ENCODE measurements at regions not wholly inside any gene's neighbourhood (a gene's known extent, or its start where the extent isn't known, plus 50 kb on each side); places are given as distances from the start of the nearest gene placed in this dataset.
A peak's percentile ranks its signal among the peaks of the same experiment; 100 is the strongest.

DNA sequence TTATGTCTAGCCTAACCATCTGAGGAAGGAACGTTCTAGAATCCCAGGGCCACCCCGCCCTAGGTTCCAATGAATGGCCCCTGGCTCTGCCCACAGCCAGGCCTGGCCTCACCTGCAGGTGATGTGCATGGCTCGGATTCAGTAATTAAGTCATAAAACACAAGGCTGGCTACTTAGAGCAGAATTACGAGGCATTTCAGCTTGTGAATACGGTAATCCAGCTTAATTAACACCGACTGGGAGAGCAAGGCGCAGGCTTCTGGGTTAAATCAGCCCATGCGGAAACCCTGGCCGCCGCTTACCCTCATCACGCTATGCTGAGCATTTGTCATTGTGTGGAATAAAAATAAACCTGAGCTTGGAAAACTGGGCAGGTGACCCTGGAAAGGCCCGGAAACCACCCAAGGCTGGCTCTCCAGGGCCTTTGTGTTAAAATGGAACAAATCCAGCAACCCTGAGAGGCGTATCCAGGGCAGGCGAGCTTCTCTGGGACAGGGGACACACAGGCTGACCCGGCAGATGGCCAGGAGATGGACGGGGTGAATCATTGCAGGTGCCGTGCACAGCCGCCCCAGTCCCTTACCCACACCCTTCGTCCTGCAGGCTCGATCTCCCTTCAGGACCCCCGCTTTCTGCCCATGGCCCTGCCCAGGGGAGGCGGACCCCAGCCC is 220.2 kb downstream of the CTTN start:
- TF ChIP-seq, protein P1, sequence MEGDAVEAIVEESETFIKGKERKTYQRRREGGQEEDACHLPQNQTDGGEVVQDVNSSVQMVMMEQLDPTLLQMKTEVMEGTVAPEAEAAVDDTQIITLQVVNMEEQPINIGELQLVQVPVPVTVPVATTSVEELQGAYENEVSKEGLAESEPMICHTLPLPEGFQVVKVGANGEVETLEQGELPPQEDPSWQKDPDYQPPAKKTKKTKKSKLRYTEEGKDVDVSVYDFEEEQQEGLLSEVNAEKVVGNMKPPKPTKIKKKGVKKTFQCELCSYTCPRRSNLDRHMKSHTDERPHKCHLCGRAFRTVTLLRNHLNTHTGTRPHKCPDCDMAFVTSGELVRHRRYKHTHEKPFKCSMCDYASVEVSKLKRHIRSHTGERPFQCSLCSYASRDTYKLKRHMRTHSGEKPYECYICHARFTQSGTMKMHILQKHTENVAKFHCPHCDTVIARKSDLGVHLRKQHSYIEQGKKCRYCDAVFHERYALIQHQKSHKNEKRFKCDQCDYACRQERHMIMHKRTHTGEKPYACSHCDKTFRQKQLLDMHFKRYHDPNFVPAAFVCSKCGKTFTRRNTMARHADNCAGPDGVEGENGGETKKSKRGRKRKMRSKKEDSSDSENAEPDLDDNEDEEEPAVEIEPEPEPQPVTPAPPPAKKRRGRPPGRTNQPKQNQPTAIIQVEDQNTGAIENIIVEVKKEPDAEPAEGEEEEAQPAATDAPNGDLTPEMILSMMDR (IDR thresholded peaks at IDR 0.05): no peak
- Histone ChIP-seq H3K9me3 (peaks cover 10% of the 10 kb centered on the region), H3K4me1 (ENCODE audit: low read depth) (peaks cover 13% of the 10 kb centered on the region), H3K4me3 (no peak overlapping the region), H3K36me3 (ENCODE audit: low read depth) (no peaks in the 10 kb centered on the region)
- DNase-seq: peak; percentile 67 to 76 (median 75)
- intact Hi-C loops (cut with DNase I, micrococcal nuclease): no loop called here
- peak; percentile 95 for ATAC-seq

DNA sequence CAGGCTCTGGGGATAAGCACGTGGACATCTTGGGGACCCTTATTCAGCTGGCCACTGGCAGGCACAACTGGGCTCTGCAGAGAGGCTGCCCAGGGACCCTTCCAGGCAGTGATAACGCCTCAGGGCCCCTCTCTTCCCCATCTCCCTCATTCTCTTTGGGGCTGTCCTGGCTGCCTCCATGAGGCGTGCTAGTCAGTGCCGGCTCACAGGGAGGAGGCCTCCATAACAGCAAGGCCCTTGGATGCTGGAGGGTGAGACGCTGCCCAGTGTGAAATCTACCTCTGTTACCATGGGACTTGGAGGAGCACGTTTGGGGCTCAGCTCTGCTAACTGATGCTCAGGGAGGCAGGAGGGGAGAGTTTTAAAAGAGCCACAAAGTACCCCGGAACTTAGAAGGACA is 221.3 kb downstream of the CTTN start:
- ATAC-seq (no peak), DNase-seq (no peak)
- Histone ChIP-seq H3K4me1 (ENCODE audit: low read depth) (peaks cover 17% of the 10 kb centered on the region), H3K36me3 (ENCODE audit: low read depth) (no peaks in the 10 kb centered on the region), H3K4me3 (no peak overlapping the region), H3K9me3 (peaks cover 10% of the 10 kb centered on the region)
- intact Hi-C loops (cut with DNase I, micrococcal nuclease): no loop called here
- TF ChIP-seq, protein P1 (IDR thresholded peaks at IDR 0.05): no peak

DNA sequence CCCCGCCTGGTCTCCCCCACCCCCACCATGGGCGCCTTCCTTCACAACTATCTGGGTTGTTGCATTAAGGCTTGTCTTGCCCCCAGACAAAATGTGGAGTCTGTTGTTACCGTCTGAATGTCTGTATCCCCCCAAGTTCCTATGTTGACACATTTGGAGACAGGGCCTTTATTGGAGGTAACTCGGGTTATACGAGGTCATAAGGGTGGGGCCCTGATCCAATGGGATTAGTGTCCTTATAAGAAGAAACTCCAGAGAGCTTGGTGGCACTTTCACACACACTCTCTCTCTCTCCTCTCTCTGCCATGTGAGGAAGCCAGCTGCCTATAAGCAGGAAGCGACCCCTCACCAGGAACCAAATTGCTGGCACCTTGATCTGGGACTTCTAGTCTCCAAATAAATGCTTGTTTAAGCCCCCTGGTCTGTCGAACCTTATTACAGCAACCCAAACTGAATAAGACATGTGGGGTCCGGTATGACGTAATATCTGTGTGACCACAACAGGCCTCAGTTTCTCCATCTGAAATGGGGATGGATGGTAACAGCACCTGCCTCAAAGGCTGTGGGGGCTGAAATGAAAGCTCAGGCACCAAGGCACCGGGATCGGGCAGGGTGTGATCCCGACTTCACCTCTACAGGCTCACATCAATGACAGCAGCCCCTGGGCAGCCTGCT is 222.3 kb downstream of the CTTN start:
- Histone ChIP-seq H3K4me1 (ENCODE audit: low read depth) (peaks cover 17% of the 10 kb centered on the region), H3K9me3 (peaks cover 4% of the 10 kb centered on the region), H3K36me3 (ENCODE audit: low read depth) (no peaks in the 10 kb centered on the region), H3K4me3 (no peak overlapping the region)
- no peak for ATAC-seq
- no peak for DNase-seq
- intact Hi-C loops (cut with DNase I, micrococcal nuclease): no loop called here
- TF ChIP-seq, protein P1 (IDR thresholded peaks at IDR 0.05): no peak

DNA sequence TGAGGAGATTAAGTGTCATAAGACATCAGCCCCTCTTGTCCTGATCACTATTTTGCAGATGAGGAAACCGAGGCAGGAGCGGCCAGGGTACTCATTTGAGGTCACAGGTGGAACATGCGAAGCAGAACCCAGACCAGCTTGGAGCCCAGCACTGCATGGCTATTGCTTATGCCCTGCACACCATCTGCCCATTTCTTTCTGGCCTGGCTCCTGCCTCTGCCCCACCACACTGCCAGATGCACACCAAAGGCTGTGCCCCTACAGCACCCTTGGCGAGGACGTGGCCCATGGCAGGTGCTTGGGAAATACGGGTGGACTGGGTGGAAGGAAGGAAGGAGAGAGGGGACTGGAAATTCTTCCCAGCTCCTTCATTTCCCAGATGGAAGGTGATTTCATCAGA is 222.9 kb downstream of the CTTN start:
- H3K4me3 ChIP-seq: no peak overlapping the region
- no peak for ATAC-seq
- TF ChIP-seq, protein P1 (IDR thresholded peaks at IDR 0.05): no peak
- H3K9me3 ChIP-seq: no peaks in the 10 kb centered on the region
- DNase-seq: no peak
- peaks cover 17% of the 10 kb centered on the region for H3K4me1 ChIP-seq (ENCODE audit: low read depth)
- no peaks in the 10 kb centered on the region for H3K36me3 ChIP-seq (ENCODE audit: low read depth)
- intact Hi-C loops (cut with DNase I, micrococcal nuclease): no loop called here

DNA sequence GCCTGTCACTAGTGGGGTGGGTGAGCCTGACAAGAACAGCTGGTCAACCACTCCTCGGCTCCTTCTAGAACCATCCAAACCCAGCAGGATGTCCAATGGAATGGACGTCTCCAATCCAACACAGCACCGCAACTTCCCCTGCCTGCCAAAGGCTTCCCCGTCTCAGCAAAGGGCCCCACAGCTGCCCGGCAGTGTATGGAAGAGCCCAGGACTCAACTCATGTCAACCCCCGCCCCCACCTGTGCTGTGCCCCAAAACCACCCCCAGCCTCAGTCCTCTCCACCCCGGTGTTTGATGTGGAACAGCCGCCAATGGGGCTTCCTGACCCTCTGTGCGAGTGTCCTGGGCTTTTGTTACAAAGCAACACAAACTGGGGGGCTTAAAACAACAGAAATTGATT is 223.8 kb downstream of the CTTN start:
- Histone ChIP-seq H3K4me1 (ENCODE audit: low read depth) (peaks cover 17% of the 10 kb centered on the region), H3K36me3 (ENCODE audit: low read depth) (no peaks in the 10 kb centered on the region), H3K4me3 (no peak overlapping the region), H3K9me3 (no peaks in the 10 kb centered on the region)
- intact Hi-C loops (cut with DNase I, micrococcal nuclease): no loop called here
- TF ChIP-seq, protein P1 (IDR thresholded peaks at IDR 0.05): no peak
- DNase-seq: no peak
- ATAC-seq: no peak

Data from mucosa of descending colon (tissue), 3 donors.